Hepatocyte (in vitro differentiated cells): ENCODE measurements at regions not wholly inside any gene's neighbourhood (a gene's known extent, or its start where the extent isn't known, plus 50 kb on each side); places are given as distances from the start of the nearest gene placed in this dataset.

Experiments
- DNase-seq: peaks from one replicate; pipeline ENCODE4 v3.0.0-alpha.2; 2016; ENCODE audit warnings: low spot score
- H2AFZ ChIP-seq: fragments of 200-600 bp; sonication (generic); 2 replicates; pipeline ENCODE4 v1.6.0; 2016; ENCODE audit warnings: antibody characterized with exemption, mild to moderate bottlenecking
- H3K27ac ChIP-seq: fragments of 200-600 bp; sonication (generic); 2 replicates; pipeline ENCODE4 v1.5.1; 2016; ENCODE audit warnings: mild to moderate bottlenecking
- H3K27me3 ChIP-seq: fragments of 200-600 bp; sonication (generic); 2 replicates; pipeline ENCODE4 v1.6.1; 2016
- H3K36me3 ChIP-seq: fragments of 200-600 bp; sonication (generic); replicated peaks from 2 replicates; pipeline ENCODE4 v1.5.1; 2016; ENCODE audit warnings: low read depth; ENCODE audit not compliant: insufficient read depth
- H3K4me1 ChIP-seq: fragments of 200-600 bp; sonication (generic); 2 replicates; pipeline ENCODE4 v1.5.1; 2016; ENCODE audit warnings: mild to moderate bottlenecking, moderate library complexity; ENCODE audit not compliant: insufficient read depth
- H3K4me2 ChIP-seq: fragments of 200-600 bp; sonication (generic); 2 replicates; pipeline ENCODE4 v1.6.0; 2016
- H3K4me3 ChIP-seq: fragments of 200-600 bp; sonication (generic); 2 replicates; pipeline ENCODE4 v1.5.1; 2016; ENCODE audit warnings: mild to moderate bottlenecking
- H3K79me2 ChIP-seq: fragments of 200-600 bp; sonication (generic); 2 replicates; pipeline ENCODE4 v1.6.0; 2017; ENCODE audit warnings: mild to moderate bottlenecking
- H3K9me2 ChIP-seq: fragments of 200-600 bp; sonication (generic); replicated peaks from 2 replicates; pipeline ENCODE4 v1.6.0; 2017; ENCODE audit warnings: mild to moderate bottlenecking; ENCODE audit not compliant: insufficient read depth
- H3K9me3 ChIP-seq: fragments of 200-600 bp; sonication (generic); 2 replicates; pipeline ENCODE4 v1.5.1; 2016; ENCODE audit warnings: low read depth, mild to moderate bottlenecking
- H4K20me1 ChIP-seq: fragments of 200-600 bp; sonication (generic); 2 replicates; pipeline ENCODE4 v1.6.0; 2016; ENCODE audit warnings: mild to moderate bottlenecking; ENCODE audit not compliant: insufficient read depth, poor library complexity, severe bottlenecking
- EZH2 ChIP-seq: fragments of 200-600 bp; sonication (generic); IDR thresholded peaks from 2 replicates; pipeline ENCODE4 v1.6.1; 2016; ENCODE audit warnings: antibody characterized with exemption, mild to moderate bottlenecking, borderline replicate concordance
- EZH2phosphoT487 ChIP-seq: fragments of 200-600 bp; sonication (generic); IDR thresholded peaks from one replicate; pipeline ENCODE4 v1.6.1; 2018; ENCODE audit warnings: antibody characterized with exemption, mild to moderate bottlenecking, low read depth, moderate library complexity; ENCODE audit not compliant: unreplicated experiment, severe bottlenecking
- WGBS: methylation state at CpG from one replicate; pipeline ENCODE4 v1.1.6; 2016; ENCODE audit warnings: low lambda C conversion rate; ENCODE audit errors: missing lambda C conversion rate; 5-methylcytosine and 5-hydroxymethylcytosine counted together
- TF ChIP-seq, protein P1 (sequence below): fragments of 200-600 bp; sonication (generic); IDR thresholded peaks from 2 replicates; pipeline ENCODE4 v1.5.1; 2016; ENCODE audit warnings: antibody characterized with exemption, mild to moderate bottlenecking; ENCODE audit not compliant: poor library complexity

DNA sequence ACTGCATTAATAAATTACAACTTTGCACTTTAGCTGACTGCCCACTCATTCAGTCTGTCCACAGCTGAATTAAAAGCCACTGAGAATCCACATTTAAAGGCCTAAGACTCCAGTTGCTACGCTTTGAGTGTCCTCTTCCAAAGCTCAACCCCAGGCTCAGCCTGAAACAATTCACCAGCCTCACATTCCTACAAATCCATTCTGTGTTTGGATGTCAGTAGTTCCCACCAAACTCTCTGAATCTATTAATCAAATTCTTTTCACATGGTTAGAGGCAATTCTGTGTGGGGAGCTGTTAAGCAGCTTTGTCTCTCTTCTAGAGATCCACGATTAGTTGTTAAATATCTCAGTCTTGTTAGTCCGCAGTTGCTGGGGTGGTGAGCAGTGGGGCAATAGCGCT, 116.8 kb upstream of the UBE2E2 start:
- Histone ChIP-seq H3K79me2 (no peaks in the 10 kb centered on the region), H2AFZ (no peak overlapping the region), H3K27me3 (no peaks in the 10 kb centered on the region), H3K36me3 (no peaks in the 10 kb centered on the region), H3K4me2 (no peak overlapping the region), H3K4me1 (peaks cover 4% of the 10 kb centered on the region), H3K9me3 (no peaks in the 10 kb centered on the region), H4K20me1 (no peaks in the 10 kb centered on the region), H3K9me2 (no peaks in the 10 kb centered on the region), H3K27ac (no peak overlapping the region), H3K4me3 (no peak overlapping the region)
- 86% methylated on average over 4 of the region's 4 CpGs for WGBS
- TF ChIP-seq EZH2 (no peak), EZH2phosphoT487 (no peak)
- TF ChIP-seq, protein P1, sequence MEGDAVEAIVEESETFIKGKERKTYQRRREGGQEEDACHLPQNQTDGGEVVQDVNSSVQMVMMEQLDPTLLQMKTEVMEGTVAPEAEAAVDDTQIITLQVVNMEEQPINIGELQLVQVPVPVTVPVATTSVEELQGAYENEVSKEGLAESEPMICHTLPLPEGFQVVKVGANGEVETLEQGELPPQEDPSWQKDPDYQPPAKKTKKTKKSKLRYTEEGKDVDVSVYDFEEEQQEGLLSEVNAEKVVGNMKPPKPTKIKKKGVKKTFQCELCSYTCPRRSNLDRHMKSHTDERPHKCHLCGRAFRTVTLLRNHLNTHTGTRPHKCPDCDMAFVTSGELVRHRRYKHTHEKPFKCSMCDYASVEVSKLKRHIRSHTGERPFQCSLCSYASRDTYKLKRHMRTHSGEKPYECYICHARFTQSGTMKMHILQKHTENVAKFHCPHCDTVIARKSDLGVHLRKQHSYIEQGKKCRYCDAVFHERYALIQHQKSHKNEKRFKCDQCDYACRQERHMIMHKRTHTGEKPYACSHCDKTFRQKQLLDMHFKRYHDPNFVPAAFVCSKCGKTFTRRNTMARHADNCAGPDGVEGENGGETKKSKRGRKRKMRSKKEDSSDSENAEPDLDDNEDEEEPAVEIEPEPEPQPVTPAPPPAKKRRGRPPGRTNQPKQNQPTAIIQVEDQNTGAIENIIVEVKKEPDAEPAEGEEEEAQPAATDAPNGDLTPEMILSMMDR, result no peak
- DNase-seq, result no peak

DNA sequence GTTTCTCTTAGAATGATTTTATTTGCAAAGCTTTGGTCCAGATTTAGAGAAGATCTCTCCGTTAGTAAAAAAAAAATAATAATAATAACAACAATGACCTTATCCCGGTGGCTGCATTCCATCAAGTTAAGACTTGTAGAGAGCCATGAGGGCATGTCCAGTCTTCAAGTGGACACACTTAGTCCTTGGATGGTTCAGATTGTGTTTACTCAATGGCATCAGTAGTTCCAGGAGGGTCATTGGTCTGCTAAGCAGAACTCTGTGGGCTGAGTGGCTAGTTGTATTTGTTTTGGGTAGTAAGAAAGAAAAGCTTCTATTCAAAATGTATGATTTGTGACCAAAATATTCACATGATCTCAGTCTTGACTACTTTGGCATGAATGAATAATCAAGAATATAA, 116.3 kb upstream of the UBE2E2 start:
- H3K36me3 ChIP-seq, result no peaks in the 10 kb centered on the region
- no peaks in the 10 kb centered on the region for H3K9me3 ChIP-seq
- 94% methylated on average over 2 of the region's 2 CpGs for WGBS
- H3K27ac ChIP-seq, result no peak overlapping the region
- no peak overlapping the region for H3K4me2 ChIP-seq
- no peaks in the 10 kb centered on the region for H3K27me3 ChIP-seq
- peaks cover 4% of the 10 kb centered on the region for H3K4me1 ChIP-seq
- no peak for DNase-seq
- no peak overlapping the region for H3K4me3 ChIP-seq
- H3K9me2 ChIP-seq, result no peaks in the 10 kb centered on the region
- H2AFZ ChIP-seq, result no peak overlapping the region
- H3K79me2 ChIP-seq, result no peaks in the 10 kb centered on the region
- TF ChIP-seq, protein P1, result no peak
- TF ChIP-seq EZH2, result no peak
- no peak for TF ChIP-seq EZH2phosphoT487
- H4K20me1 ChIP-seq, result no peaks in the 10 kb centered on the region

DNA sequence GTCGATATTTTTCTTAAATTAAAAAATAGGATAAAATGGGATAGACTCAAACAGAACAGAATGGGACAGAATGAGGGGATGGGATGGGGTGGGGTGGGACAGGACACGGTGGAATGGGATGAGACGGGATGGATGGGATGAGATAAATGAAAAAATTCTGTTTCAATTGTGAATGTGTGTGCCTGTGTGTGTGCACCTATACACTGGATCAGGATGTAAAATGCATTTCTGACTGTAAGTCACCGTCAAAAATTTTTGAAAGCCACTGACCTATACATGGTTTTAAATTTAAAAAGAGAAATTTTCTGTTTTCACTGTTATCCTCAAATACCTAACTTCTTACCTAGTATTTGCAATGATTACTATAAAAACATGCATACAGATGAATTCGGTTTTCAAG, 108.7 kb upstream of the UBE2E2 start:
- Histone ChIP-seq H4K20me1 (no peaks in the 10 kb centered on the region), H3K36me3 (no peaks in the 10 kb centered on the region), H3K4me1 (no peaks in the 10 kb centered on the region), H3K9me2 (no peaks in the 10 kb centered on the region), H3K79me2 (no peaks in the 10 kb centered on the region), H3K27me3 (no peaks in the 10 kb centered on the region), H3K9me3 (no peaks in the 10 kb centered on the region), H2AFZ (no peak overlapping the region), H3K4me2 (no peak overlapping the region), H3K4me3 (no peak overlapping the region), H3K27ac (no peak overlapping the region)
- 65% methylated on average over 5 of the region's 5 CpGs for WGBS
- no peak for DNase-seq
- TF ChIP-seq EZH2phosphoT487 (no peak), EZH2 (no peak)
- TF ChIP-seq, protein P1, result no peak
